GM23248 (cell line): ENCODE measurements at regions not wholly inside any gene's neighbourhood (a gene's known extent, or its start where the extent isn't known, plus 50 kb on each side); places are given as distances from the start of the nearest gene placed in this dataset.

ENCODE experiments used
- DNase-seq: peaks from one replicate; pipeline ENCODE4 v3.0.0-alpha.2; 2015
- H2AFZ ChIP-seq: fragments of 200-600 bp; sonication (generic); 2 replicates; pipeline ENCODE4 v1.6.1; 2016; ENCODE audit warnings: antibody characterized with exemption
- H3F3A ChIP-seq: fragments of 200-600 bp; sonication (generic); 2 replicates; pipeline ENCODE4 v1.6.1; 2016; ENCODE audit warnings: mild to moderate bottlenecking, antibody characterized with exemption, mixed run types; ENCODE audit not compliant: insufficient read depth
- H3K27ac ChIP-seq: fragments of 200-600 bp; sonication (generic); 2 replicates; pipeline ENCODE4 v1.5.1; 2016; ENCODE audit warnings: mild to moderate bottlenecking
- H3K27me3 ChIP-seq: fragments of 200-600 bp; sonication (generic); replicated peaks from 2 replicates; pipeline ENCODE4 v1.6.1; 2016; ENCODE audit warnings: mild to moderate bottlenecking; ENCODE audit not compliant: insufficient read depth
- H3K36me3 ChIP-seq: fragments of 200-600 bp; sonication (generic); 2 replicates; pipeline ENCODE4 v1.6.1; 2016; ENCODE audit warnings: low read depth, mild to moderate bottlenecking
- H3K4me1 ChIP-seq: fragments of 200-600 bp; sonication (generic); 2 replicates; pipeline ENCODE4 v1.6.1; 2016; ENCODE audit warnings: mild to moderate bottlenecking; ENCODE audit not compliant: insufficient read depth
- H3K4me2 ChIP-seq: fragments of 200-600 bp; sonication (generic); one replicate; pipeline ENCODE4 v1.6.1; 2016; ENCODE audit warnings: mild to moderate bottlenecking; ENCODE audit not compliant: unreplicated experiment
- H3K4me3 ChIP-seq: fragments of 200-600 bp; sonication (generic); 2 replicates; pipeline ENCODE4 v1.5.1; 2016; ENCODE audit warnings: mild to moderate bottlenecking
- H3K79me2 ChIP-seq: fragments of 200-600 bp; sonication (generic); 2 replicates; pipeline ENCODE4 v1.6.1; 2016; ENCODE audit warnings: mild to moderate bottlenecking; ENCODE audit not compliant: insufficient read depth
- H3K9ac ChIP-seq: fragments of 200-600 bp; sonication (generic); 2 replicates; pipeline ENCODE4 v1.6.1; 2016; ENCODE audit warnings: mild to moderate bottlenecking
- H3K9me2 ChIP-seq: fragments of 200-600 bp; sonication (generic); 2 replicates; pipeline ENCODE4 v1.6.1; 2016; ENCODE audit warnings: mixed run types, mild to moderate bottlenecking, moderate library complexity; ENCODE audit not compliant: insufficient read depth
- H3K9me3 ChIP-seq: fragments of 200-600 bp; sonication (generic); one replicate; pipeline ENCODE4 v1.6.1; 2017; ENCODE audit warnings: low read depth
- H4K20me1 ChIP-seq: fragments of 200-600 bp; sonication (generic); 2 replicates; pipeline ENCODE4 v1.6.0; 2016; ENCODE audit not compliant: insufficient read depth
- EZH2 ChIP-seq: fragments of 200-600 bp; sonication (generic); IDR thresholded peaks from 2 replicates; pipeline ENCODE4 v1.6.1; 2018; ENCODE audit warnings: antibody characterized with exemption, mild to moderate bottlenecking; ENCODE audit not compliant: insufficient read depth, poor library complexity, severe bottlenecking
- EZH2phosphoT487 ChIP-seq: fragments of 200-600 bp; sonication (generic); IDR thresholded peaks from 2 replicates; pipeline ENCODE4 v1.6.1; 2018; ENCODE audit warnings: antibody characterized with exemption, moderate library complexity, mild to moderate bottlenecking, low read depth; ENCODE audit not compliant: insufficient read depth
- WGBS, 2 experiments: methylation state at CpG; one replicate each; pipeline ENCODE4 v1.1.6; 2015 to 2017; ENCODE audit warnings: low lambda C conversion rate in 2 of 2, low coverage in 1 of 2; ENCODE audit errors: missing lambda C conversion rate in 2 of 2; 5-methylcytosine and 5-hydroxymethylcytosine counted together
- in situ Hi-C: fragments of 300-500 bp; cut with MboI; formaldehyde crosslinking; loops from 2 replicates; pipeline ENCODE4 v1.15.0; 2020

- no peak for TF ChIP-seq EZH2
- no peak for TF ChIP-seq EZH2phosphoT487
These were observed 59.9 kb upstream of the SOD1 start for GRCh38 chr21:31599563-31599962.

GRCh38 chr21:31599013-31599412, 60.5 kb upstream of the SOD1 start:
- no peak overlapping the region for H2AFZ ChIP-seq
- in situ Hi-C loops, result no loop called here

More at GRCh38 chr21:31599563-31599962, 59.9 kb upstream of the SOD1 start:
- Histone ChIP-seq H4K20me1 (no peaks in the 10 kb centered on the region), H3F3A (no peaks in the 10 kb centered on the region), H3K36me3 (no peaks in the 10 kb centered on the region), H3K9me3 (no peaks in the 10 kb centered on the region), H3K9me2 (no peaks in the 10 kb centered on the region), H3K9ac (no peak overlapping the region), H3K79me2 (no peaks in the 10 kb centered on the region), H3K4me3 (no peak overlapping the region), H2AFZ (no peak overlapping the region), H3K4me1 (no peaks in the 10 kb centered on the region), H3K27ac (no peak overlapping the region), H3K4me2 (no peak overlapping the region), H3K27me3 (no peaks in the 10 kb centered on the region)
- in situ Hi-C loops, result no loop called here
- WGBS, 2 experiments, result 72 to 82% methylated on average over 5 of the region's 5 CpGs
- DNase-seq, result no peak

GRCh38 chr21:31597683-31598082, 61.8 kb upstream of the SOD1 start:
- Histone ChIP-seq H3K36me3 (no peaks in the 10 kb centered on the region), H3K4me1 (no peaks in the 10 kb centered on the region), H3K27ac (no peak overlapping the region), H3K9me2 (no peaks in the 10 kb centered on the region), H2AFZ (no peak overlapping the region), H3K79me2 (no peaks in the 10 kb centered on the region), H3K4me3 (no peak overlapping the region), H3K27me3 (peaks cover 12% of the 10 kb centered on the region; the same call in 1 of the 2 replicates), H3K9ac (no peak overlapping the region), H3F3A (no peaks in the 10 kb centered on the region), H3K4me2 (no peak overlapping the region), H4K20me1 (no peaks in the 10 kb centered on the region), H3K9me3 (no peaks in the 10 kb centered on the region)
- no peak for TF ChIP-seq EZH2phosphoT487
- no peak for TF ChIP-seq EZH2
- in situ Hi-C loops, result no loop called here
- 66 to 72% methylated on average over 11 to 14 of the region's 14 CpGs for WGBS, 2 experiments
- no peak for DNase-seq

More at GRCh38 chr21:31599013-31599412, 60.5 kb upstream of the SOD1 start:
- H4K20me1 ChIP-seq, result no peaks in the 10 kb centered on the region
- no peak for DNase-seq
- WGBS, 2 experiments, result 49 to 59% methylated on average over 3 of the region's 3 CpGs
- H3K9ac ChIP-seq, result no peak overlapping the region
- no peaks in the 10 kb centered on the region for H3F3A ChIP-seq
- no peaks in the 10 kb centered on the region for H3K9me2 ChIP-seq
- H3K4me2 ChIP-seq, result no peak overlapping the region
- no peaks in the 10 kb centered on the region for H3K79me2 ChIP-seq
- no peak for TF ChIP-seq EZH2
- TF ChIP-seq EZH2phosphoT487, result no peak
- no peaks in the 10 kb centered on the region for H3K9me3 ChIP-seq
- no peak overlapping the region for H3K27ac ChIP-seq
- H3K27me3 ChIP-seq, result 0 out of 2 replicates have a peak, but pooled peaks cover 3% of the 10 kb centered on the region
- H3K36me3 ChIP-seq, result no peaks in the 10 kb centered on the region
- no peak overlapping the region for H3K4me3 ChIP-seq
- no peaks in the 10 kb centered on the region for H3K4me1 ChIP-seq

GRCh38 chr21:31596055-31596454, 63.4 kb upstream of the SOD1 start:
- Histone ChIP-seq H3K9ac (no peak overlapping the region), H3K36me3 (no peaks in the 10 kb centered on the region), H3K9me3 (no peaks in the 10 kb centered on the region), H2AFZ (no peak overlapping the region), H3K27me3 (peaks cover 15% of the 10 kb centered on the region; the same call in 1 of the 2 replicates), H3K27ac (no peak overlapping the region), H3F3A (no peaks in the 10 kb centered on the region), H3K4me2 (no peak overlapping the region), H3K4me1 (no peaks in the 10 kb centered on the region), H4K20me1 (no peaks in the 10 kb centered on the region), H3K9me2 (no peaks in the 10 kb centered on the region), H3K4me3 (no peak overlapping the region), H3K79me2 (no peaks in the 10 kb centered on the region)
- in situ Hi-C loops, result no loop called here
- 80 to 81% methylated on average over 8 of the region's 8 CpGs for WGBS, 2 experiments
- TF ChIP-seq EZH2 (no peak), EZH2phosphoT487 (no peak)
- DNase-seq, result no peak

GRCh38 chr21:31594726-31595125, 64.8 kb upstream of the SOD1 start:
- H3K9me2 ChIP-seq, result no peaks in the 10 kb centered on the region
- H3K79me2 ChIP-seq, result no peaks in the 10 kb centered on the region
- no peak overlapping the region for H3K27ac ChIP-seq
- no peak for DNase-seq
- H2AFZ ChIP-seq, result no peak overlapping the region
- H3K9ac ChIP-seq, result no peak overlapping the region
- WGBS, 2 experiments, result 51 to 54% methylated on average over 5 to 6 of the region's 6 CpGs
- no peaks in the 10 kb centered on the region for H3K36me3 ChIP-seq
- in situ Hi-C loops, result no loop called here
- H3K4me2 ChIP-seq, result no peak overlapping the region
- H3K27me3 ChIP-seq, result peaks cover 15% of the 10 kb centered on the region; the same call in 1 of the 2 replicates
- no peaks in the 10 kb centered on the region for H3K4me1 ChIP-seq
- TF ChIP-seq EZH2 (no peak), EZH2phosphoT487 (no peak)
- H4K20me1 ChIP-seq, result no peaks in the 10 kb centered on the region
- H3F3A ChIP-seq, result no peaks in the 10 kb centered on the region
- H3K4me3 ChIP-seq, result no peak overlapping the region
- H3K9me3 ChIP-seq, result no peaks in the 10 kb centered on the region
